DND-41 (cell line): ENCODE measurements at regions not wholly inside any gene's neighbourhood (a gene's known extent, or its start where the extent isn't known, plus 50 kb on each side); places are given as distances from the start of the nearest gene placed in this dataset.

Experiments used
- CTCF ChIP-seq: IDR thresholded peaks from 2 replicates; pipeline ENCODE4 v1.5.1; 2012; ENCODE audit warnings: borderline replicate concordance, low read length, moderate library complexity, mild to moderate bottlenecking; ENCODE audit not compliant: poor library complexity, severe bottlenecking; ENCODE audit errors: extremely low read depth
- EZH2 ChIP-seq: IDR thresholded peaks from 3 replicates; pipeline ENCODE4 v1.6.1; 2012; ENCODE audit warnings: borderline replicate concordance, low read depth, mild to moderate bottlenecking, moderate library complexity, low read length, inconsistent platforms; ENCODE audit not compliant: severe bottlenecking

GRCh38 chr9:13621872-13622564 lies 342.5 kb upstream of the MPDZ start:
- TF ChIP-seq CTCF (no peak), EZH2 (no peak)
